ENCODE measurements at regions not wholly inside any gene's neighbourhood (a gene's known extent, or its start where the extent isn't known, plus 50 kb on each side); places are given as distances from the start of the nearest gene placed in this dataset.

GRCh38 chr14:84929086-84929485, 600.9 kb upstream of the FLRT2 start:
- ChIA-PET POLR2A (no interaction called here), CTCF (interaction anchor here (1.2 kb wide), 2 partner anchors 13 to 19 kb away, joined by 3 read pairs; no protein-coding TSS in a partner anchor)
- Histone ChIP-seq H2AFZ (ENCODE audit: low read depth, low read length) (no peak overlapping the region), H3K36me3 (ENCODE audit: control insufficient read depth in 2 of 2, extremely low read depth in 1 of 2, insufficient read depth in 2 of 2, low read length in 2 of 2) (no peaks in the 10 kb centered on the region), H3K79me2 (ENCODE audit: control insufficient read depth, insufficient read depth, low read length) (no peaks in the 10 kb centered on the region), H3K9me1 (replicated peaks; ENCODE audit: control insufficient read depth, extremely low read depth, insufficient read depth, low read length) (no peaks in the 10 kb centered on the region), H3K4me3 (replicated peaks in 1 of 3; ENCODE audit: insufficient read depth in 1 of 3, low read depth in 1 of 3, low read length in 3 of 3) (no peak overlapping the region), H3K27me3 (ENCODE audit: control insufficient read depth in 2 of 2, insufficient read depth in 2 of 2, low read length in 2 of 2) (no peaks in the 10 kb centered on the region), H4K20me1 (replicated peaks; ENCODE audit: control insufficient read depth, extremely low read depth, insufficient read depth, low read length) (no peaks in the 10 kb centered on the region), H3K9me3 (replicated peaks; ENCODE audit: control insufficient read depth, insufficient read depth, low read length) (no peaks in the 10 kb centered on the region), H3K4me1 (ENCODE audit: control insufficient read depth, extremely low read depth, insufficient read depth, low read length) (no peaks in the 10 kb centered on the region), H3K27ac (ENCODE audit: insufficient read depth, low read depth, low read length) (no peak overlapping the region), H3K4me2 (ENCODE audit: insufficient read depth, low read length) (no peak overlapping the region), H3K9ac (replicated peaks; ENCODE audit: extremely low read depth, insufficient read depth, low read length) (no peak overlapping the region)
- dilution Hi-C loops (cut with MboI; ENCODE audit: extremely low pct_ligation_motif_present, low sequenced_read_pairs): no loop called here
- no TSS peak for BruUV-seq (replicated peaks)
- intact Hi-C loops (cut with micrococcal nuclease): no loop called here
- no peak for DNase-seq (ENCODE audit: low read depth, low spot score)
- TF ChIP-seq MYC (IDR thresholded peaks at IDR 0.05; ENCODE audit: low read depth, low read length) (no peak), GATA2 (IDR thresholded peaks at IDR 0.05; ENCODE audit: insufficient read depth, insufficient read length, low read depth, low read length) (no peak), POLR2A (IDR thresholded peaks at IDR 0.05; ENCODE audit: low read depth, low read length) (no peak), FOS (IDR thresholded peaks at IDR 0.05; ENCODE audit: borderline replicate concordance, insufficient read depth, low read length) (no peak), JUN (IDR thresholded peaks at IDR 0.05; ENCODE audit: borderline replicate concordance, insufficient read depth, insufficient read length, low read depth) (no peak), CTCF (IDR thresholded peaks at IDR 0.05; ENCODE audit: extremely low read depth in 1 of 2, insufficient read depth in 1 of 2, low read depth in 1 of 2, low read length in 2 of 2) (no peak)
- no peak for FAIRE-seq

GRCh38 chr14:84929834-84930233, 600.1 kb upstream of the FLRT2 start:
- Histone ChIP-seq H3K27me3 (ENCODE audit: control insufficient read depth in 2 of 2, insufficient read depth in 2 of 2, low read length in 2 of 2) (no peaks in the 10 kb centered on the region), H3K9me1 (replicated peaks; ENCODE audit: control insufficient read depth, extremely low read depth, insufficient read depth, low read length) (no peaks in the 10 kb centered on the region), H3K27ac (ENCODE audit: insufficient read depth, low read depth, low read length) (no peak overlapping the region), H3K4me2 (ENCODE audit: insufficient read depth, low read length) (no peak overlapping the region), H3K4me3 (replicated peaks in 1 of 3; ENCODE audit: insufficient read depth in 1 of 3, low read depth in 1 of 3, low read length in 3 of 3) (no peak overlapping the region), H3K9me3 (replicated peaks; ENCODE audit: control insufficient read depth, insufficient read depth, low read length) (no peaks in the 10 kb centered on the region), H3K36me3 (ENCODE audit: control insufficient read depth in 2 of 2, extremely low read depth in 1 of 2, insufficient read depth in 2 of 2, low read length in 2 of 2) (no peaks in the 10 kb centered on the region), H3K9ac (replicated peaks; ENCODE audit: extremely low read depth, insufficient read depth, low read length) (no peak overlapping the region), H3K79me2 (ENCODE audit: control insufficient read depth, insufficient read depth, low read length) (no peaks in the 10 kb centered on the region), H4K20me1 (replicated peaks; ENCODE audit: control insufficient read depth, extremely low read depth, insufficient read depth, low read length) (no peaks in the 10 kb centered on the region), H2AFZ (ENCODE audit: low read depth, low read length) (no peak overlapping the region), H3K4me1 (ENCODE audit: control insufficient read depth, extremely low read depth, insufficient read depth, low read length) (no peaks in the 10 kb centered on the region)
- ChIA-PET CTCF (interaction anchor here (1.2 kb wide), 2 partner anchors 12 to 18 kb away, joined by 3 read pairs; no protein-coding TSS in a partner anchor), POLR2A (interaction anchor here (0.5 kb wide), 1 partner anchor 46 kb away, joined by 3 read pairs; no protein-coding TSS in a partner anchor)
- no peak for DNase-seq (ENCODE audit: low read depth, low spot score)
- intact Hi-C loops (cut with micrococcal nuclease): no loop called here
- no peak for FAIRE-seq
- TF ChIP-seq POLR2A (IDR thresholded peaks at IDR 0.05; ENCODE audit: low read depth, low read length) (no peak), CTCF (IDR thresholded peaks at IDR 0.05; ENCODE audit: extremely low read depth in 1 of 2, insufficient read depth in 1 of 2, low read depth in 1 of 2, low read length in 2 of 2) (no peak), GATA2 (IDR thresholded peaks at IDR 0.05; ENCODE audit: insufficient read depth, insufficient read length, low read depth, low read length) (no peak), POLR2AphosphoS5 (IDR thresholded peaks at IDR 0.05; ENCODE audit: insufficient read depth, low read depth, low read length) (no peak), FOS (IDR thresholded peaks at IDR 0.05; ENCODE audit: borderline replicate concordance, insufficient read depth, low read length) (no peak), MYC (IDR thresholded peaks at IDR 0.05; ENCODE audit: low read depth, low read length) (no peak), JUN (IDR thresholded peaks at IDR 0.05; ENCODE audit: borderline replicate concordance, insufficient read depth, insufficient read length, low read depth) (no peak), MAX (IDR thresholded peaks at IDR 0.05; ENCODE audit: insufficient read depth, insufficient read length) (no peak), EZH2 (IDR thresholded peaks at IDR 0.05; ENCODE audit: borderline replicate concordance, low read depth, low read length, severe bottlenecking) (no peak)
- BruUV-seq (replicated peaks): no TSS peak
- dilution Hi-C loops (cut with MboI; ENCODE audit: extremely low pct_ligation_motif_present, low sequenced_read_pairs): no loop called here
